ENCODE measurements at regions not wholly inside any gene's neighbourhood (a gene's known extent, or its start where the extent isn't known, plus 50 kb on each side); places are given as distances from the start of the nearest gene placed in this dataset.
"Not testable (repeated sequence)": the region's sequence is repeated elsewhere in the genome, so short reads cannot be mapped to it uniquely, and the experiment has no call there.

DNA sequence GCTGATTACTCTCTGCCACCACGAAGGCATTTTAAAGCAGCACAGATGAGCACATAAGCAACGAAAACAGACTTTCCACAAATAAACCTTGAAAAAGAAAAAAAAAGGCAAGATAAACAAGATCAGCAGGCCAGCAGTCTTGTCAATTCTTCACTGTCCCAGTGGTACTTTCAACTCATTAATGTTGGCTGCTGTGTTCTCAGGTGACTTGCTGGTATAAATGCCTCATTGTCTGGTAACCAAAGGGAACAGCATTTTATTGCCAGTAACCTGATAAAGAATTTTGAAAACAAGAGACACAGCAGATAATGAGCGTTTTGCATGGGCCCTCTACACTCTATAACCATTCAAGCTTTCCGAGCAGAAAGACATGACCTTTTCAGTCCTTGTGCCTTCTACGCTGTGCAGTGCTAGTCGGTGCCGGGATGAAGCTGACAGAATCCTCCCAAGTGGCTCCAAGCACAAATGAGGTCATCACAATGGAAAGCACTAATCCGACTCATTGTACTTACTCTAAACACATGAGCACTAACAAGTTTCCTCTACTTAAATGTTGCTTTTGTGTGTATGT is 242.9 kb upstream of the FRG1 start:
- not testable (repeated sequence) for DNase-seq (ENCODE audit: low spot score)

DNA sequence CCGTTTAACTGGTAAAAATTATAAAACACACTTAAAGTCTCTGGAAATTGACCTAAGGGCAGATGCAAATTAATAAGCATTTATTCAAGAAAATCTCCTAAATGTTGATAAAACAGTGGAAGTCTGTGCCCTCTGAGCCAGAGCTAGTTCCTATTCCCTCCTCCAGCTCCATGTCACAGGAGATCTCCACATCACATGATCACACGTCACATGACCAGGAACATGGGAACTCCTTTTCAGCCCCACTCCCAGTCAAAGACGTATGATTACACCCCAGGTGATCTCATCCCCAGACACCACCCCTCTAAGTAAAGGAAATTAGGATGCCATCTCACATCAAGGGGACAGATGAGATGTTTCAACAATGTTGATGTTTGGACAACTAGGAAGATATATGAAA is 237.7 kb upstream of the FRG1 start:
- not testable (repeated sequence) for DNase-seq (ENCODE audit: low spot score)

DNA sequence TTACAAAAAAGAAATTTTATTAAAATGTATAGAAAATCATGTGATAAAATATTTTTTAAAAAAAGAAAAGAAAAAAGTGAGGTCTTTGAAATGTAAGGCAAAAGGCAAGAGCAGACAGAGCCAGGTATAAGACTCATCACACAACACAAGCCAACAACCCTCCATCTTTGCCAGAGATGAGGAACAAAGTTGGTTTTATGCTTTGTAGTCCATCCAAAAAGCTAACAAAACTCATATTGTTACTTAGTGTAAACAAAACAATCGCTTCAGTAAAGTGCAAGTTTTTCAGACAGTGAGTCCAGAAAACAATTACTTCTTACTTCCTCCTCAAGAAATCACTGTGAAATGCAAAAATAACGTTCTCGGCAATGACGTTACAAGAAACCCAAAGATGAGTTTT is 233.9 kb upstream of the FRG1 start:
- not testable (repeated sequence) for DNase-seq (ENCODE audit: low spot score)

DNA sequence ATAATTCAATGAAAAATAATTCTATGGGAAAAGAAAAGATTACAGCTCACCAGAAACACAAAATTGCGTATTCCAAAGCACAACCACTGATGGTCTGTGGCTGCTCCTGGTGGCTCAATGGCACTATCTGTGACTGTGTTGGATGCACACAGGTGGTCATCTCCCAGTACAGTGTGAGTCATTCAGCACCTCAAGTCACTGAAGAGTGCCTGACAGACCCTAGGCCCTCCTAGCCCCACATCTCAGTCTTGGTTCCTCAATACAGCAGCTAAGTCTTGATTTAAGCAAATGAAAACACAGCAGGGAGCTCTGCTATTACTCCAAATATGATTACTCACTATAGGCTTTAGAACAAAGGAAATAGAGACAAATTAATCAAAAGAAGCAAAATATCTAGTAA is 233.4 kb upstream of the FRG1 start:
- DNase-seq (ENCODE audit: low spot score): not testable (repeated sequence)

DNA sequence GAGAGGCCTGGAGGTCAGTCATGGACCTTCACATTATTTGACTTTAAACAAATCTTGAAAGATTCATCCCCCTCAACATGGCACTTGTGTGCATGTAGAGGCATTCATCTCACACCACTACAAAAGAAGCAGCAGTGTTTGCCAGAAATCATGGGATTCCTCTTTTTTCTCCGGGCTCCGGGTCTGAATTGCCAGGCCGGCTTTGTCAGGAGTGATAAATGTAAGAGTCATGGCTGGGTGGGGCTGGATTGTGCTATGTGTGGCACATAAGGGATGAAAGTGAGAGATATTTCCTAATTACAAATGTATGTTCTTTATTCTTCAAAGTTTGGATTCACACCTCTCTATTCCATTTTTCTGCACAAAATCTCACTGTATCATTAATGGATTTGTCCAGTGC is 228.7 kb upstream of the FRG1 start:
- DNase-seq (ENCODE audit: low spot score): not testable (repeated sequence)

DNA sequence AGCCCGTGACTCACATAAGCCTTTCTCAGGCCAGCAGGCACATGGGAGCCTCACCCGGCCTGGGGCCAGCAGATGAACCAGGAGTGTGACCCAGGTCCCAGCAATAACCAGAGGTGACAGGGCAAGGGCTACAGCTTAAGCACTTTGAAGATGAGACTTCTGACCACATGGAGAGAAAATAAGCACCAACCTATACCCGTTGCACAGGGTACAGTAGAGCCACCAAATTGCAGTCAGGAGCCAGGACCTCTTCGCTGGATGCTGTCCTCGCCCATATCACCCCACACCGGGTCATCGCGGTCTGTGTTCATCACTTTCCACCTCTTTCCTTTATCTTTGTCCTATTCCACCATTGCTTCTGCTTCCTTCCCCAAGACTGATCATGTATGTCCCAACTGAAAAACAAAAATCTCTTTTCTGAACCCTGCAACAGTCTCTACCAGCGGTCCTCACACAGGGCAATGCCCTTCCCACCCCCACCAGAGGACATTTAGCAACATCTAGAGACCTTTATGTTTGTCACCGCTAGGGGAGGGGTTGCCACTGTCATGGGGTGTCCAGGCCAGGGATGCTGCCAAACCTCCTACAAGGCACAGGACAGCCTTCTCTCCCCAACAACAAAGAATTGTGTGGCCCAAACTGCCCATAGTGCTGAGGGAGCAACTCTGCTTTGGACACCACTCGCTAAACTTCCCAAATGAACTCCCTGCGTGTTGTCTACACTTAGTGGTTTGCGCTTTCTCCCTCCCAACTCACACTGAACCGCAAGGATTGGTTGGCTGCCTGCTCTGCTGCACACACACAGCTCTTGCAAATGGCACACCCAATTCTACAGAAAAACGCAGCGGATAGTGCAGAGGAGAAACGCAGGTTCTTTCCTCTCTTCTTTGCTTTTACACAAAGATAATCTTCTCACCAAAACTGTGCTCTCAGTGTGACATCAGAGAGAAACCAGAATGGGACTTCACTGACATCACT is 219.4 kb upstream of the FRG1 start:
- DNase-seq (ENCODE audit: low spot score): not testable (repeated sequence)

DNA sequence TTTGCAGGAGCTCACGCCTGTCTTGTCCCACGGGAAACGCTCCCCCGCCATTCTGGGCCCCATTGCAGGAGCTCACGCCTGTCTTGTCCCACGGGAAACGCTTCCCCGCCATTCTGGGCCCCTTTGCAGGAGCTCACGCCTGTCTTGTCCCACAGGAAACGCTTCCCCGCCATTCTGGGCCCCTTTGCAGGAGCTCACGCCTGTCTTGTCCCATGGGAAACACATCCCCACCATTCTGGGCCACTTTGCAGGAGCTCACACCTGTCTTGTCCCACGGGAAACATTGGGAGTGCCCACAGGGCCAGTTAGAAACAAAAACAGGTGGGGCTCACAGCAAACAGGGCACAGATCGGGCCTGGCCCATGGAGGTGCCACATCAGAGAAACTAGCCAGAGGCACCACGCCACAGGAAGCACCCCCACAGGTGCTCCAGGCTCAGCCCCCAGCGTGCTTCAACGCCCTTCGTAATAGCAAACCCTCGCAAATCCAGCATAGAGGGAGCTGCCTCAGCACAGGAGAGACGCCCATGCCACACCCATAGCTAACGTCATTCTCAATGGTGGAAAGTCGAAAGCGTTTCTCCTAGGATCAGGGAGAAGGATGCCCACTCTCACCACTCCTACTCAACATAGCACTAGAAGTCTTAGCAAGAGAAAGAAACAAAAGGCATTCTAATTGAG is 218.2 kb upstream of the FRG1 start:
- DNase-seq (ENCODE audit: low spot score): peak; percentile 57

DNA sequence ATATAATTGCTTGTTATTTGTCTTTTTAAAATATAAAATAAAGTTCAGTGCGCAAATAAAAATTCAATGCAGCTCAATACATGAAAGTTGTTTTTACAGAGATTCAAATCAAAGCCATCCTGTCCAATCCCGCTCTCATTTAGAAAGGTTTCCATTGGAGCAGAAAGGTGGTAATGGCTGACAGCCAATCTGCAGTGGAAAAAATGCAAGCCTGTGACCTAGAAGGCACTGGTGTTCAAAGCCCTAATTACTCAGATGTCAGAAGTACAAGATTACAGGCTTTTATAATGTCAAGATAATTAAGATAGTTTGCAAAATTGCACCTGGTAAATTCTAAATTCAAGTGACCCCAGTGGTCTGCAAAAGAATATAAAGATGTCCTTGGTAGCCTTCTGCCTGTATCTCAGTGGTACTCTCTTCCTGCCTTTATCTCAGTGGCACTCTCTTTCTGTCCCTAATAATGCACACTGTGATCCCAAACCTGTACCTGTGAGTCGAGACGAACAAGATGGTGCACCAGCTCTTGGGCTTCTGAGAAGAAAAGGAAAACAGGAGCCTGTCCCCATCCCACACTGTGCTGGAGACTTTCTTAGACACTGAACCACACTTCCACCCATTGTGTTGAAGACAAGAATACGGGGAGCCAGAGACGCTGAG is 212.6 kb upstream of the FRG1 start:
- not testable (repeated sequence) for DNase-seq (ENCODE audit: low spot score)

DNA sequence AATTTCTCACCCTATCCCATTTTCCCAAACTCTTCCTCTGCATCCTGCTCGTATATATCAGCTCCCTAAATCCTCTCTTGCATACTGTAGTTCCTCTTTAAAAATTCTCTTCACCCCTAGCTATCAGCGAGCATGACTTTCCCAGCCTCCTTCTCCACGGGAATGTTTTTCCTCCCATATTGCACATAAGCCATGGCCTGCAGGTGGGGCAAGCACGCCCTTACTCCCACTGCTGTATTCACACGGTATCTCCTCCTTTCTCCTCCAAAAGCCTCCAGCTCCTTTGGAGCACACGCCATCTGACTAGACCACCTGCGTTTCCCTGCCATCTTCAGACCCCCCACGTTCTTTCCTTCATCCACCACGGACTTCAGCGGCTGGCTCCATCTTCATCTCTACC is 208.7 kb upstream of the FRG1 start:
- not testable (repeated sequence) for DNase-seq (ENCODE audit: low spot score)

DNA sequence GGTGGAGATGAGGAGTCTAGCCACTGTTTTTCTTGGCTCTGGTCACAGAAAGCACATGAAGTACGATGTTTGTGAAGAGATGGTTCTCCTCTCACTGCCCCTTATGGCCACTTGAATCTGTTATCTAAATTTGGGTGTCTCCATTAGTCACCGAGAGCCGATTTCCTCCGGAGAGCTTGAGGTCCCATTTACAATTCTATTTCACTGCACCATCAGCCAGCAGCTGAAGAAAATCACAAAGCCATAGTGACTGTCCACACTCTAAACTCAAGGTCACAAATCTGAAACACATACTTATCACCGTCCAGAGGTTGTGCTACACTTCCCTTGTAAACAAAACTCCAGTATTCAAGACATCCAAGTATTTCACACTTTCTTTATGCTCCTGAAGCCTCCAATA is 207.2 kb upstream of the FRG1 start:
- DNase-seq (ENCODE audit: low spot score): not testable (repeated sequence)

DNA sequence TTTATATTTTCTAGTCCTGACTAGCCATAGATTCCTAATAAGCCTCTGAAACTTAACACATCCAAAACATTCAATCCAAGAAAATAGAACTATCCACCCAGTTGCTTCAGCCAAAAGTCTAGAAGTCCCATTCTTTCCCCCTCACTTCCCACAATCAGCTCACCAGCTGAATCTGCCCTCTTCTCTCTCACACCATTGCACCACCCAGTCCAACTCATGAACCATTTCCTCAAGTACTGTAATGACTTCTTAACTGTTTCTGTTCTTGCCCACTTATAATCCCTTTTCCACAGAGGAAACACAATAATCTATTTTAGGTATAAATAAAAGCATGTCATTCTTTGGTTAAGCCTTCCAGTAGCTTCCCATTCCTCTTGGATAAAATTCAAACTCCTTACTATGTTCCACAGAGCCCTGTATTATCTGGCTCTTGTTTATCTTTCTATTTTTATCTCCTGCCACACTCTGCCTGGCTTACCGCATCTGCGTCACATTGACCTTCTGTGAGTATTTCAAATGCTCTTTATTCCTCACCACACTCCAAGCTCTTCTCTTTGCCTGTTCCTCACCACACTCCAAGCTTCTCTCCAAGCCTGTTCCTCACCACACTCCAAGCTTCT is 205.9 kb upstream of the FRG1 start:
- DNase-seq (ENCODE audit: low spot score): not testable (repeated sequence)

DNA sequence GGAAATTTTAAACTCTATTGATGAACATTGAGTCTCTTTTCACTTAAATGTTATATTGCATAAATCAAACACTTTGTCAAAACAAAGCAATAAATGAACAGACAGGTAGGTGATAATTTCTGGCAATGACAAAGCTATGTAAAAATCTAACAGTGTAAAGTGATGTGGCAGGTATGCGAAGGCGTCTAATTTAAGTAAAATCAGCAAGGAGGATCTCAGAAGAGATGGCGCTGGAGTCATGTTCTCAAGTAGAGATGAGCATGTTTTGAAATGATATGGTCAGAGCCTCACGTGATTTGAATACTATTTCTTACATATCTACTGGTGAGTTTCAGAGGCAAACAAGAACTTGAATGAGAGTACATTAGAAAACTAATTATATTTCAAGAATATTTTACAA is 204.0 kb upstream of the FRG1 start:
- not testable (repeated sequence) for DNase-seq (ENCODE audit: low spot score)

DNA sequence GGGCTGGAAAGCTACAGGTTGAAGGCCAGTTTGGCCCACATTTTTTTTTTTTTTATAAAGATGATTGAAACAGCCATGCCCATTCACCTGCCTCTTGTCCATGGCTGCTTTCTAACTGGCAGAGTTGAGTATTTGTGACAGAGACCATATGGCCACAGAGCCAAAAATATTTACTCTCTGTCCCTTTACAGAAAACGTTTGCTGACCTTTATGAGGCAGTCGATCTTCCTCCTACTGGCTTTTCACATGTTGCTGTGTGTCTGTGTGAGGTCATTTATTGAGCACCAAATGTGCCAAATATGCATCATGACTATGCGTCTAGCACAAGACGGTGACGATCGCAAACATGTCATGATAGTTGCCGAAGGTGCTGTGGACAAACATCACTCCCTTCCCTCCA is 200.6 kb upstream of the FRG1 start:
- DNase-seq (ENCODE audit: low spot score): not testable (repeated sequence)

DNA sequence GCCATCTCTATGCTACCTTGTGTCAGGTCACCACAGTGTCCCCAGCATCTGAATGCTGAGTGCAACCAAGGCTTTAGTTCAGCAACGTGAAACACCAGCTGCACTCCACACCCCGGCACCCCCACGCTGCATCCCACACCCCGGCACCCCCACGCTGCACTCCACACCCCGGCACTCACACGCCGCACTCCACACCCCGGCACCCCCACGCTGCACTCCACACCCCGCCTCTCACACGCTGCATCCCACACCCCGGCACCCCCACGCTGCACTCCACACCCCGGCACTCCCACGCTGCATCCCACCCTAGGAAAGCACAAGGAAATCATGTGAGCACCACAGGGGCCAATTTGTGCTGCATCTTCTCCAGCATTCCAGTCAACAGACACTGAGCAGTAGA is 199.8 kb upstream of the FRG1 start:
- DNase-seq (ENCODE audit: low spot score): no peak

DNA sequence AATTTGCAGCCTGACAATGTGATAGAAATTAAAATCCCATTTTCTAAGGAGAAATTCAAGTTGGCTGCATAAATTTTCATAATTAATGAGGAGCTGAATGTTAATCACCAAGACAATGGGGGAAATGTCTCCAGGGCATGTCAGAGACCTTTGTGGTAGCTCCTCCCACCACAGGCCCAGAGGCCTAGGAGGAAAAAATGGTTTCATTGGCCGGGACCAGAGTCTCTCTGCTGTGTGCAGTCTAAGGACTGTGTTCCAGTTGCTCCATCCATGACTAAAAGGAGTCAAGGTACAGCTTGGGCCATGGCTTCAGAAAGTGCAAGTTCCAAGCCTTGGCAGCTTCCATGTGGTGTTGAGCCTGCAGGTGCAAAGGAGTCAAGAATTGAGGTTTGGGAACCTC is 187.6 kb upstream of the FRG1 start:
- not testable (repeated sequence) for DNase-seq (ENCODE audit: low spot score)

DNA sequence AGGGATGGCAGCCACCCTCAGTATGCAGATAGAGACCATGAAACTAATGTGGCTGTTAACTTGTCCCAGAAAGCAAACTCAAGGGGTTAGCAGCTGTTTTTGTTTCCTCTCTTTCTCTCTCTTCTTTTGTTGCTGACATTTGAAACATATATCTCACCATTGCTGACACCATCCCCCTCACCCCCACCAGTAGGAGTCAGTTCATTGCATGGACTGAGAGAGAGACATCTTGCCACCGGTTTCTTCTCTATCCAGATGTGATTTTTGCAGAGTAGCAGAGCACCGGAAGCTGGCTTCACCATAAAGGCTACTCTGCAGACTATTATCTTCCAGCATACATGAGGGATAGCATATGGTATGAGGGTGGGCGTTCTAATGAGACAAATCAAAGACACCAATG is 177.1 kb upstream of the FRG1 start:
- DNase-seq (ENCODE audit: low spot score): no peak

DNA sequence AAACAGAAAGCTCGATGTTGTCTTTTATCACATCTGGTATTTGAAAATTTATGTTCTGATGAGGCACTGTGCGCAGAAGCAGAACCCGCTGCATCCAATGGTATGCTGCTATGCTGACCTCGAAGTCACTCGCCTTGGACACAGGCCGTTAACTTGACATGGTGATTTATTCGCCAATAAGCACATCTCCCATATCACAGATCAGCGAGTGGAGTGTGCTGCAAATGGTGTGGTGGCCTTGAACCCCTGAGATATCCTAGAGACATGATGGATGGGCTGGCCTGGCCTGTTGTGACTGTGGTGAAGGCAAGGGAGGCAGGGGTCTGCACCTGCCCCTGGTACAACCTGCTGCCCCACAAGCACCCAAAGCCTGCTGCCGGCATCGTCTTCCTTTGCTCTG is 175.4 kb upstream of the FRG1 start:
- no peak for DNase-seq (ENCODE audit: low spot score)

DNA sequence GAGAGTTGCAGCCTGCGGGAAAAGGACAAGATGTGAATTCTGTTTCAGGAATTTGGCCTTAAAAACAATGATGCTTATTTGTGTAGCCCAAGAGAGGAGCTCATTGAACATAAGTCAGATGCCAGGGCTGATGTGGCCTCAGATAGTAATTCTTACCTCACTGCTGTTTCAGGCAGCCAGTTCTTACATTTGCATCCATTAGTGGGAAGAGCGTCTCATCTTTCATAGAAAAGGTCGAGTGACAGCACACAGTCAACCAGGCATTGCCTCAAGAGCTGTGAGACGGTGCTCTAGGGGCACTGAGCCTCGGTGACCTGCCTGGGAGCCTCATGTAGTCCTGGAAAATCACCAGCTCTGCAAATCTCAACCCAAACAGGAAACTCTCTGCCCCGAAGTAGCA is 174.9 kb upstream of the FRG1 start:
- no peak for DNase-seq (ENCODE audit: low spot score)

DNA sequence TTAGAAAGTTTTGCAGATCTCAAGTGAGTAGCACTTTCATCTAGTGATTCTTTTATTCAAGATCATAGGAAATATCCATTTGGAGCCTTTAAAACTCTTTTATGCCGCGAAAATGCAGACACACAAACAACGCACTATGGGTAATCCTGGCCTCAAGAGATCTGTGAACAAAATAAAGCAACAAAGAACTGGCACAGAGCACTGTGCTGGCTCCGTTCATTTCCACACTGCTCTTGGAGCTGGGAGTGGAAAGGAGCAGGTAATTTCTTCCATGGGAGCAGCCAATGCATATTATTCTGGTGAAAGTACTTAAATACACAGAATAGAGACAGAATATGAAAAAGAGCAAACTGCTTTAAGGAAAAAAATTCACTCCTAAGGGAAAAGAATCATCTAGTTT is 172.7 kb upstream of the FRG1 start:
- no peak for DNase-seq (ENCODE audit: low spot score)

DNA sequence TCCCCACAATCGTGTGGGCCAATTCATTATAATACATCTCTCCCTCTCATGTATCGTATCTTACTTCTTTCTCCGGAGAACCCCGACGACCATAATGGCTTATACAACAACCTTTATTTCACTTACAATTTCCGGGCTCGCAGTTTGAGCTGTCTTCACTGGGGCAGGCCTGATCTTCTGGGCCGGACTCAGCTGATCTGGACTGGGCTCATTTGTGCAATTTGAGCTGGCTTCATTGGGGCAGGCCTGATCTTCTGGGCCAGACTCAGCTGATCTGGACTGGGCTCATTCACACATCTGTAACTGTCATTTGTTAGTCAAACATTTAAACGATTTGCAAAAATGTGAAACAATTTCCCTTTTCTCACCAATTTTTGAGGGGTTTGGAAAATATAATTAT is 171.5 kb upstream of the FRG1 start:
- DNase-seq (ENCODE audit: low spot score): no peak

DNA sequence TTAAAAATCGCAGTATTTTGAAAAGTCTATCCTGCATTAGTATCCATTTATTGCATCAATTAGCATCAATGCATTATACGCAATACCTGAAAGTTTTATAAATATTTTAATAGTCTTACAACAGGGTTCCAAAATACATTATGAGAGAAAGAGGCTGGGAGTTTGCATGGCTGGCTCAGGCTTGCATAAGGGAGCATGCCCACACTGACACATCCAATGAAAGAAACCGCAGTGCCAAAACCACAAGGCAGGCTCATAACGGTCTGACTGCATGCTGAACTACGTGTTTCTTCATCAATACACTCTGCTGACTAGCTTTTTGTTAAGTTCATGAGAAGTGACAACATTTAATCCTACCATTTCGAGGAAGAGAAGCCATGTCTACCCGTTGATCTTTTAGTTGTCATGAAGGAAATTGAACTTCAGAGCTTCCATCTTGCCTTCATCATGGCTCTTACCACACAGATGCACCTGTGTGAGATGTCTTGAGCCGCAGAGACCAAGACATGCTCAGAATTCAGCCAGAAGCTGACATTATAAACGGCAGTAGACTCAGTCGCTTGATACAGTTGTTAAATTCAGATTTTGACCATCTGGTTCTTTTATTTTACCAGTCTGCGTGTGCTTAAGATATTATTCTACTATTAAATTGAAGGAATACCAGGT is 168.8 kb upstream of the FRG1 start:
- no peak for DNase-seq (ENCODE audit: low spot score)
